Upper lobe of left lung (tissue), 6 donors: ENCODE measurements at regions not wholly inside any gene's neighbourhood (a gene's known extent, or its start where the extent isn't known, plus 50 kb on each side); places are given as distances from the start of the nearest gene placed in this dataset.

Source experiments
- ATAC-seq, 2 donors: fragments of 200-7000 bp; cut with Tn5 transposase; one replicate each; pipeline ENCODE4 v1.9.1; 2022; ENCODE audit warnings: mild to moderate bottlenecking in 2 of 2, moderate library complexity in 2 of 2; ENCODE audit not compliant: low FRiP score in 2 of 2
- DNase-seq, 2 donors: peaks; one replicate each; pipeline ENCODE4 v3.0.0-alpha.2; 2019 to 2020
- H3K27ac ChIP-seq, 4 donors: fragments of 200-600 bp; sonication (generic); one replicate each; pipeline ENCODE4 v1.5.1; 2016 to 2019
- H3K27me3 ChIP-seq, 4 donors: fragments of 200-600 bp; sonication (generic); one replicate each; pipeline ENCODE4 v1.5.1; 2017 to 2019
- H3K36me3 ChIP-seq, 4 donors: fragments of 200-600 bp; sonication (generic); one replicate each; pipeline ENCODE4 v1.5.1; 2016 to 2019
- H3K4me1 ChIP-seq, 4 donors: fragments of 200-600 bp; sonication (generic); one replicate each; pipeline ENCODE4 v1.5.1; 2018 to 2019
- H3K4me3 ChIP-seq, 4 donors: fragments of 200-600 bp; sonication (generic); one replicate each; pipeline ENCODE4 v1.5.1; 2017 to 2019; ENCODE audit warnings: mild to moderate bottlenecking in 2 of 4, moderate library complexity in 1 of 4
- H3K9me3 ChIP-seq, 4 donors: fragments of 200-600 bp; sonication (generic); one replicate each; pipeline ENCODE4 v1.5.1; 2018 to 2019
- CTCF ChIP-seq, 6 experiments: fragments of 450-650 bp in 4 of 6; fragments of 200-600 bp in 2 of 6; sonication (generic) in 2 of 6; IDR thresholded peaks; one replicate each; pipeline ENCODE4 v1.5.1; 2016 to 2019; ENCODE audit warnings: antibody characterized with exemption in 6 of 6
- EP300 ChIP-seq, 4 donors: sonication (generic); formaldehyde crosslinking; IDR thresholded peaks; one replicate each; pipeline ENCODE4 v1.5.1; 2017; ENCODE audit warnings: antibody characterized with exemption in 4 of 4, control low read depth in 2 of 4
- POLR2A ChIP-seq, 4 donors: fragments of 450-650 bp; IDR thresholded peaks; one replicate each; pipeline ENCODE4 v1.5.1; 2016 to 2017; ENCODE audit warnings: antibody characterized with exemption in 4 of 4, mild to moderate bottlenecking in 2 of 4
- POLR2AphosphoS5 ChIP-seq, 2 donors: sonication (generic); formaldehyde crosslinking; IDR thresholded peaks; one replicate each; pipeline ENCODE4 v1.5.1; 2017; ENCODE audit warnings: antibody characterized with exemption in 2 of 2
- WGBS, 2 donors: methylation state at CpG; one replicate each; pipeline ENCODE4 v1.1.5; 2017 to 2018; 5-methylcytosine and 5-hydroxymethylcytosine counted together
- donor health status: DM: no; HTN: no; CAD: no; lungs with moderate emphysema.
- donor health status: DM: no; HTN: yes; CAD: no; lungs with severe emphysema.

- peak in 1 of 2 donors; percentile 78 for ATAC-seq
These were observed 240.3 kb upstream of the NREP start for GRCh38 chr5:111997308-111997707.

DNA sequence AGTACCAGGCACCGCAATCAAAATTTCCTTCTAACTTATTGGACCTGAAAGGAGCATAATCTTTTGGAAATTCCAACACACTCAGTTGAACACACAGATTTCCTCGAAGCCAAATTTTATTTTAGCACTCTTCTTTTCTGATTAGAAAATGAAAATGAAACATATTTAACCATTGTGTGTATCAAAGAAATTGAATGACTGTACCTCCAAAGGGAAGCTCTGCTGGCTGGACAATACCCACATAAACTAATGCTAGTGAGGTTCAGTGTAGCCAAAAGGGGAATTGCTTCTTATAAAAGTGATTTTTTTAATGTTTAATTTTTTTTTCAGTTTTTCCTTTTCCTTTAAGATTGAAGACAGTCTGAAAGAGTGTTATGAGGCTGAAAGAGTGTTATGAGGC, 239.6 kb upstream of the NREP start:
- TF ChIP-seq POLR2AphosphoS5 (IDR thresholded peaks at IDR 0.05) (no peak), POLR2A (IDR thresholded peaks at IDR 0.05) (no peak), EP300 (IDR thresholded peaks at IDR 0.05) (no peak), CTCF (IDR thresholded peaks at IDR 0.05) (no peak)
- no peaks in the 10 kb centered on the region for H3K9me3 ChIP-seq
- H3K36me3 ChIP-seq = no peaks in the 10 kb centered on the region
- no peaks in the 10 kb centered on the region for H3K4me1 ChIP-seq
- WGBS, 2 donors = 71 to 73% methylated on average over 2 of the region's 2 CpGs
- no peak for ATAC-seq
- H3K27ac ChIP-seq = no peak overlapping the region
- no peaks in the 10 kb centered on the region for H3K27me3 ChIP-seq
- no peak for DNase-seq
- H3K4me3 ChIP-seq = no peak overlapping the region

More at GRCh38 chr5:111997308-111997707, 240.3 kb upstream of the NREP start:
- Histone ChIP-seq H3K4me1 (no peaks in the 10 kb centered on the region), H3K27ac (no peak overlapping the region), H3K27me3 (no peaks in the 10 kb centered on the region), H3K4me3 (no peak overlapping the region), H3K9me3 (no peaks in the 10 kb centered on the region), H3K36me3 (no peaks in the 10 kb centered on the region)
- 87 to 88% methylated on average over 5 of the region's 5 CpGs for WGBS, 2 donors
- no peak for DNase-seq
- TF ChIP-seq POLR2A (IDR thresholded peaks at IDR 0.05) (no peak), EP300 (IDR thresholded peaks at IDR 0.05) (no peak), POLR2AphosphoS5 (IDR thresholded peaks at IDR 0.05) (no peak), CTCF (IDR thresholded peaks at IDR 0.05) (no peak)

DNA sequence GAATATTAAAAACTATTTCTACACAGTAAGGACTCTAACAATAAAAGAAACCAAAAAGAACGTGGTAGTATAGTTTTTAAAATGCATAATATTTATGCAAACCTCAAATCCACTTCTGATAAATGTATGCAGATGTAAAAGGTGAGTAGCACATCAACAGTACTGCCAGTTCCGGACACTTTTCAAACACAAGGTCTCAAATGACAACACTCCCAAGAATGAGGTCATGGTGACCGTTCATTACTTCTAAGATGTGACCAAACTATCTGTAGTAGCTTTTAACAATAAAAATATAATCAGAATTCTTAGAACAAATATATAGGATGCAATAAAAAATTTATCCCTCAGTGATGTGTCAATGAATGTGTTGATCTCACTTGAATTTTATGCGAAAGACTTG, 238.7 kb upstream of the NREP start:
- ATAC-seq (no peak), DNase-seq (no peak)
- Histone ChIP-seq H3K27ac (no peak overlapping the region), H3K4me3 (no peak overlapping the region), H3K27me3 (no peaks in the 10 kb centered on the region), H3K4me1 (no peaks in the 10 kb centered on the region), H3K36me3 (no peaks in the 10 kb centered on the region), H3K9me3 (no peaks in the 10 kb centered on the region)
- WGBS, 2 donors = 85 to 93% methylated on average over 4 of the region's 4 CpGs
- no peak for TF ChIP-seq POLR2AphosphoS5 (IDR thresholded peaks at IDR 0.05)

DNA sequence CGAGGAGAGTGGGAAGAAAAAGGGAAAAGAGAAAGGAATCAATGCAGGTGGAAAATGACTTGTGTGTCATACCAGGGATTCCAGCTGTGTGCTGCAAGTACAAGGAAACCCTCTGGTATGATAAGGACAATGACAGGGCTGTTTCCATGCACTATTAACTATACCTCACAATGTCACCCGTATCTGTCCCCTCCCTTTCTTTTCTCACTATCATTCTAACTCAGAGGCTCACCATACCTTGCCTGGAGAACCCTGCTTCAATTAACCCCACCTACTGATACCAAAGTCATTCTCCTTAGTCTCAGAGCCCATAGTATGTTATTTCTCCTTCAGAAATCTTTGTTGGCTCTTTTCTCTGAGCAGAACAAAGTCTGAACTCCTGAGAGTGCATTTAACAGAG, 236.2 kb upstream of the NREP start:
- Histone ChIP-seq H3K4me3 (no peak overlapping the region), H3K4me1 (no peaks in the 10 kb centered on the region), H3K36me3 (no peaks in the 10 kb centered on the region), H3K27ac (no peak overlapping the region), H3K27me3 (no peaks in the 10 kb centered on the region), H3K9me3 (no peaks in the 10 kb centered on the region)
- ATAC-seq = no peak
- WGBS, 2 donors = 89% methylated on average over 2 of the region's 2 CpGs
- TF ChIP-seq POLR2A (IDR thresholded peaks at IDR 0.05) (no peak), CTCF (IDR thresholded peaks at IDR 0.05) (no peak), EP300 (IDR thresholded peaks at IDR 0.05) (no peak), POLR2AphosphoS5 (IDR thresholded peaks at IDR 0.05) (no peak)
- no peak for DNase-seq

DNA sequence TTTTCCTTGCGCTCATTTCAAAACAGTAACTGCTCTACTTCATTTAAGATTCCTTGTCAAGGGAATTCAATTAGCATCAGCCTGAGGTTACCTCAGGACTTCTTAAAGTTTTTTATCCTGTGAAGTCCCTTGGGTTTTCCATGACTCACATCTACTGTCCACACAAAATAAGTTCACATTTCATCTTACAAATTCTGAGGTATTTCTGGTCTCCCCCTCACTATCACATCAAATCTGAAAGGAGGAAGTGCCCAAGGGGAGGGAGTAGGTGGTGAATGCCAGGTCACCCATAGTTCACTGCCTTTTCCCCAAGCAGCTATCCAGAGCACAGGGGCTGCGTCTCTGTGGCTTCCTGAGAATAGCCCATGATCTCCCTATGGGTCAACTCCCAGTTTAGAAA, 227.1 kb upstream of the NREP start:
- TF ChIP-seq CTCF (IDR thresholded peaks at IDR 0.05) (no peak), EP300 (IDR thresholded peaks at IDR 0.05) (no peak), POLR2A (IDR thresholded peaks at IDR 0.05) (no peak), POLR2AphosphoS5 (IDR thresholded peaks at IDR 0.05) (no peak)
- H3K27me3 ChIP-seq = no peaks in the 10 kb centered on the region
- 63 to 70% methylated on average over 2 of the region's 2 CpGs for WGBS, 2 donors
- H3K27ac ChIP-seq = no peak overlapping the region
- H3K36me3 ChIP-seq = no peaks in the 10 kb centered on the region
- no peak overlapping the region for H3K4me3 ChIP-seq
- DNase-seq (no peak), ATAC-seq (peak in 1 of 2 donors; percentile 36)
- H3K4me1 ChIP-seq = no peaks in the 10 kb centered on the region
- no peaks in the 10 kb centered on the region for H3K9me3 ChIP-seq
